Thoracic aorta (tissue), 2 donors: ENCODE measurements at regions not wholly inside any gene's neighbourhood (a gene's known extent, or its start where the extent isn't known, plus 50 kb on each side); places are given as distances from the start of the nearest gene placed in this dataset.
"Not testable (repeated sequence)": the region's sequence is repeated elsewhere in the genome, so short reads cannot be mapped to it uniquely, and the experiment has no call there.

Experiments used
- ATAC-seq: fragments of 150-250 bp; one replicate; pipeline ENCODE4 v1.8.0; 2017; ENCODE audit warnings: low read depth; ENCODE audit not compliant: insufficient number of reproducible peaks, low FRiP score
- DNase-seq: peaks from one replicate; pipeline ENCODE4 v3.0.0-alpha.2; 2020; ENCODE audit warnings: low spot score
- H3K27ac ChIP-seq, 2 donors: fragments of 200-600 bp; sonication (generic); 1 replicate in 1 of 2; 2 replicates in 1 of 2; pipeline ENCODE4 v1.5.1; 2016; ENCODE audit warnings: mild to moderate bottlenecking in 2 of 2, moderate library complexity in 2 of 2
- H3K27me3 ChIP-seq: fragments of 200-600 bp; sonication (generic); replicated peaks from 2 replicates; pipeline ENCODE4 v1.6.0; 2016; ENCODE audit warnings: mild to moderate bottlenecking; ENCODE audit not compliant: insufficient read depth
- H3K36me3 ChIP-seq: fragments of 200-600 bp; sonication (generic); one replicate; pipeline ENCODE4 v1.5.1; 2016
- H3K4me1 ChIP-seq, 2 donors: fragments of 200-600 bp; sonication (generic); 1 replicate in 1 of 2; 2 replicates in 1 of 2; pipeline versions ENCODE4 v1.5.1 to v1.6.0; 2016; ENCODE audit warnings: low read depth in 2 of 2, mild to moderate bottlenecking in 1 of 2; ENCODE audit not compliant: control insufficient read depth in 1 of 2
- H3K4me3 ChIP-seq: fragments of 200-600 bp; sonication (generic); 2 replicates; pipeline ENCODE4 v1.5.1; 2016; ENCODE audit warnings: mild to moderate bottlenecking
- H3K9me3 ChIP-seq: fragments of 200-600 bp; sonication (generic); 2 replicates; pipeline ENCODE4 v1.5.1; 2016
- CTCF ChIP-seq: fragments of 200-600 bp; sonication (generic); IDR thresholded peaks from one replicate; pipeline ENCODE4 v1.5.1; 2019; ENCODE audit warnings: antibody characterized with exemption

GRCh38 chr5:89662499-89662898 is 747.1 kb downstream of the CETN3 start:
- ATAC-seq = no peak
- no peaks in the 10 kb centered on the region for H3K27me3 ChIP-seq
- H3K9me3 ChIP-seq = peaks cover 5% of the 10 kb centered on the region
- TF ChIP-seq CTCF = no peak
- H3K36me3 ChIP-seq = no peaks in the 10 kb centered on the region
- no peak for DNase-seq
- H3K27ac ChIP-seq = no peak overlapping the region
- H3K4me1 ChIP-seq = no peaks in the 10 kb centered on the region
- H3K4me3 ChIP-seq = no peak overlapping the region

GRCh38 chr5:89638871-89639270 is 755.9 kb upstream of the MEF2C start:
- H3K4me1 ChIP-seq = no peaks in the 10 kb centered on the region
- no peak for ATAC-seq
- H3K36me3 ChIP-seq = no peaks in the 10 kb centered on the region
- no peaks in the 10 kb centered on the region for H3K9me3 ChIP-seq
- no peak for DNase-seq
- TF ChIP-seq CTCF = no peak
- no peaks in the 10 kb centered on the region for H3K27me3 ChIP-seq
- H3K27ac ChIP-seq = no peak overlapping the region
- no peak overlapping the region for H3K4me3 ChIP-seq

- not testable (repeated sequence) for DNase-seq, H3K4me1 ChIP-seq, ATAC-seq, H3K27ac ChIP-seq, H3K4me3 ChIP-seq, H3K9me3 ChIP-seq, H3K27me3 ChIP-seq, H3K36me3 ChIP-seq
Measured at GRCh38 chr5:89634176-89634575, 751.2 kb upstream of the MEF2C start.

- H3K9me3 ChIP-seq, ATAC-seq, H3K27ac ChIP-seq, H3K27me3 ChIP-seq, H3K36me3 ChIP-seq, DNase-seq, H3K4me1 ChIP-seq, H3K4me3 ChIP-seq: not testable (repeated sequence)
Measured at GRCh38 chr5:89630064-89630463, 747.1 kb upstream of the MEF2C start.

GRCh38 chr5:89628876-89629635 is 746.1 kb upstream of the MEF2C start:
- no peak for TF ChIP-seq CTCF
- no peak overlapping the region for H3K27ac ChIP-seq
- no peaks in the 10 kb centered on the region for H3K27me3 ChIP-seq
- DNase-seq (no peak), ATAC-seq (no peak)
- no peaks in the 10 kb centered on the region for H3K4me1 ChIP-seq
- no peak overlapping the region for H3K4me3 ChIP-seq
- no peaks in the 10 kb centered on the region for H3K9me3 ChIP-seq
- no peaks in the 10 kb centered on the region for H3K36me3 ChIP-seq

GRCh38 chr5:89615839-89616518 is 733.0 kb upstream of the MEF2C start:
- no peak for DNase-seq
- Histone ChIP-seq H3K4me1 (no peaks in the 10 kb centered on the region), H3K27ac (no peak overlapping the region), H3K36me3 (no peaks in the 10 kb centered on the region), H3K9me3 (no peaks in the 10 kb centered on the region), H3K4me3 (no peak overlapping the region), H3K27me3 (no peaks in the 10 kb centered on the region)
- no peak for TF ChIP-seq CTCF
- no peak for ATAC-seq
